H9 (cell line): ENCODE measurements at regions not wholly inside any gene's neighbourhood (a gene's known extent, or its start where the extent isn't known, plus 50 kb on each side); places are given as distances from the start of the nearest gene placed in this dataset.

Experiments
- DNase-seq: peaks from one replicate; pipeline ENCODE4 v3.0.0-alpha.2; 2017
- H2AFZ ChIP-seq: one replicate; pipeline ENCODE4 v1.6.1; 2013; ENCODE audit warnings: mild to moderate bottlenecking, low read length, control low read depth, moderate library complexity
- H2AK5ac ChIP-seq: 2 replicates; pipeline ENCODE4 v1.6.1; 2013; ENCODE audit warnings: low read length, control low read depth, mixed read lengths; ENCODE audit not compliant: insufficient read length
- H2BK120ac ChIP-seq: one replicate; pipeline ENCODE4 v1.6.1; 2013; ENCODE audit warnings: low read depth, mild to moderate bottlenecking, low read length, control low read depth, inconsistent platforms; ENCODE audit not compliant: poor library complexity, severe bottlenecking
- H2BK12ac ChIP-seq: 2 replicates; pipeline ENCODE4 v1.6.1; 2013; ENCODE audit warnings: low read length, control low read depth, mixed read lengths, low read depth; ENCODE audit not compliant: insufficient read length
- H2BK15ac ChIP-seq: 2 replicates; pipeline ENCODE4 v1.6.1; 2013; ENCODE audit warnings: low read depth, low read length, control low read depth
- H2BK20ac ChIP-seq: one replicate; pipeline ENCODE4 v1.6.1; 2013; ENCODE audit warnings: low read depth, mild to moderate bottlenecking, low read length, control low read depth, inconsistent platforms; ENCODE audit not compliant: poor library complexity, severe bottlenecking
- H2BK5ac ChIP-seq: 2 replicates; pipeline ENCODE4 v1.6.1; 2013; ENCODE audit warnings: low read length, control low read depth, mixed read lengths; ENCODE audit not compliant: insufficient read length
- H3K14ac ChIP-seq: 2 replicates; pipeline ENCODE4 v1.6.1; 2013; ENCODE audit warnings: low read length, control low read depth; ENCODE audit not compliant: insufficient read depth
- H3K18ac ChIP-seq: 2 replicates; pipeline ENCODE4 v1.6.1; 2013; ENCODE audit warnings: low read depth, mild to moderate bottlenecking, mixed read lengths, low read length, control low read depth; ENCODE audit not compliant: insufficient read length
- H3K23ac ChIP-seq: 2 replicates; pipeline ENCODE4 v1.6.1; 2013; ENCODE audit warnings: low read length, control low read depth, mixed read lengths, low read depth; ENCODE audit not compliant: insufficient read length
- H3K23me2 ChIP-seq: 2 replicates; pipeline ENCODE4 v1.6.1; 2013; ENCODE audit warnings: low read depth, mild to moderate bottlenecking, mixed read lengths, low read length, control low read depth; ENCODE audit not compliant: insufficient read length, poor library complexity, severe bottlenecking
- H3K27ac ChIP-seq: 2 replicates; pipeline ENCODE4 v1.5.1; 2013; ENCODE audit warnings: low read length, control low read depth, mixed read lengths, low read depth; ENCODE audit not compliant: insufficient read length
- H3K27me3 ChIP-seq: 2 replicates; pipeline ENCODE4 v1.6.1; 2013; ENCODE audit warnings: low read length, control low read depth, inconsistent platforms; ENCODE audit not compliant: insufficient read depth
- H3K4ac ChIP-seq: 2 replicates; pipeline ENCODE4 v1.6.1; 2013; ENCODE audit warnings: low read depth, mild to moderate bottlenecking, control low read depth, inconsistent platforms, low read length, moderate library complexity
- H3K4me1 ChIP-seq: 2 replicates; pipeline ENCODE4 v1.6.1; 2013; ENCODE audit warnings: low read length, control low read depth, inconsistent platforms; ENCODE audit not compliant: insufficient read depth
- H3K4me2 ChIP-seq: 2 replicates; pipeline ENCODE4 v1.6.1; 2013; ENCODE audit warnings: low read length, control low read depth, mixed read lengths; ENCODE audit not compliant: insufficient read length, insufficient read depth
- H3K56ac ChIP-seq: 2 replicates; pipeline ENCODE4 v1.6.1; 2013; ENCODE audit warnings: low read depth, mild to moderate bottlenecking, mixed read lengths, low read length, control low read depth; ENCODE audit not compliant: insufficient read length
- H3K79me1 ChIP-seq: 2 replicates; pipeline ENCODE4 v1.6.1; 2013; ENCODE audit warnings: low read depth, mild to moderate bottlenecking, moderate library complexity, low read length, control low read depth, inconsistent platforms; ENCODE audit not compliant: insufficient read depth, poor library complexity, severe bottlenecking
- H3K79me2 ChIP-seq: 2 replicates; pipeline ENCODE4 v1.6.1; 2013; ENCODE audit warnings: low read length, control low read depth, inconsistent platforms; ENCODE audit not compliant: insufficient read depth
- H3K9ac ChIP-seq: 2 replicates; pipeline ENCODE4 v1.6.1; 2013; ENCODE audit warnings: low read length, control low read depth, mixed read lengths; ENCODE audit not compliant: insufficient read length; ENCODE audit errors: extremely low read depth
- H3K9me3 ChIP-seq: one replicate; pipeline ENCODE4 v1.6.1; 2013; ENCODE audit warnings: low read depth, low read length, inconsistent platforms; ENCODE audit not compliant: control insufficient read depth
- H3T11ph ChIP-seq: one replicate; pipeline ENCODE4 v1.6.1; 2013; ENCODE audit warnings: mild to moderate bottlenecking, low read length, control low read depth, inconsistent platforms
- H4K20me1 ChIP-seq: one replicate; pipeline ENCODE4 v1.6.1; 2013; ENCODE audit not compliant: control insufficient read depth, insufficient read length, insufficient read depth
- H4K5ac ChIP-seq: 2 replicates; pipeline ENCODE4 v1.6.1; 2013; ENCODE audit warnings: low read depth, mild to moderate bottlenecking, mixed read lengths, low read length, control low read depth; ENCODE audit not compliant: insufficient read length
- H4K8ac ChIP-seq: replicated peaks from 2 replicates; pipeline ENCODE4 v1.6.1; 2013; ENCODE audit warnings: low read length, control low read depth, mixed read lengths, low read depth; ENCODE audit not compliant: insufficient read length
- H4K91ac ChIP-seq: 2 replicates; pipeline ENCODE4 v1.6.1; 2013; ENCODE audit warnings: low read depth, mild to moderate bottlenecking, moderate library complexity, mixed read lengths, low read length, control low read depth; ENCODE audit not compliant: insufficient read length
- H3K27ac Mint-ChIP-seq, 3 experiments: 2 replicates in 2 of 3; 3 replicates in 1 of 3; pipeline ENCODE4 v1.8.0; 2020 to 2021; ENCODE audit warnings: mixed read lengths in 3 of 3, mild to moderate bottlenecking in 1 of 3, moderate library complexity in 1 of 3
- H3K27me3 Mint-ChIP-seq: 2 replicates; pipeline ENCODE4 v1.8.0; 2021; ENCODE audit warnings: low read depth, mild to moderate bottlenecking, moderate library complexity, mixed read lengths
- H3K36me3 Mint-ChIP-seq, 3 experiments: 2 replicates in 2 of 3; 3 replicates in 1 of 3; pipeline ENCODE4 v1.8.0; 2020 to 2021; ENCODE audit warnings: low read depth in 3 of 3, mixed read lengths in 3 of 3; ENCODE audit not compliant: insufficient read depth in 1 of 3
- H3K4me1 Mint-ChIP-seq, 2 experiments: 2 replicates each; pipeline ENCODE4 v1.8.0; 2020; ENCODE audit warnings: mixed read lengths in 2 of 2
- H3K4me3 Mint-ChIP-seq, 2 experiments: 2 replicates in 1 of 2; 3 replicates in 1 of 2; pipeline ENCODE4 v1.8.0; 2020 to 2021; ENCODE audit warnings: mild to moderate bottlenecking in 2 of 2, mixed read lengths in 2 of 2, moderate library complexity in 1 of 2
- H3K9me3 Mint-ChIP-seq, 2 experiments: 2 replicates in 1 of 2; 3 replicates in 1 of 2; pipeline ENCODE4 v1.8.0; 2020; ENCODE audit warnings: mild to moderate bottlenecking in 2 of 2, mixed read lengths in 2 of 2, moderate library complexity in 1 of 2
- WGBS: extraction: QIAGEN DNeasy Blood & Tissue Kit; methylation state at CpG from one replicate; pipeline ENCODE4 v1.1.7; 2013; ENCODE audit warnings: missing lambda C conversion rate, low lambda C conversion rate, mixed read lengths; ENCODE audit not compliant: insufficient read length; ENCODE audit errors: extremely low coverage; 5-methylcytosine and 5-hydroxymethylcytosine counted together
- TF ChIP-seq, protein P1 (sequence below): fragments of 200-600 bp; sonication (generic); conservative IDR thresholded peaks from 3 replicates; pipeline ENCODE4 v1.8.0; 2021; ENCODE audit warnings: antibody characterized with exemption, mild to moderate bottlenecking

DNA sequence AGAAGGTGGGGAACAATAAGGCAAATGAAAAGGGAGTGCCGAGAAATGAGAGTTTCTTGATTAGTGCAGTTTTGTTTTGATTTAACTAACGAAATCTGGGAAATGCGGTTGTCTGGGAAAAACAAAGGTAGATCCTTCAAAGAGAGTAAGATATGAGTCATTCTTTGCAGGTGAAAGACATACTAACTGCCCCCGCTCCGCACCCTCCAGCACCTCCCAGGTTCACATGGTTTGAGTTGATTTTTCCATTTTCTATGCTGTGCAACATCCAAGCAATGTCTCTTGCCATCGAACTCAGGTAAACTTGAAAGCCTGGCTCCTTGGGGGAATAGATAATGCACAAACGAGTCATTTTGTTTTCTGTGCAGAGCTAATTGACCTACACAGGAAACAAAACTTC lies 84.1 kb upstream of the KLF12 start:
- WGBS: no CpG with 5 or more reads among the region's 7 CpGs
- no peak overlapping the region for H2BK12ac ChIP-seq
- no peak overlapping the region for H3K27ac ChIP-seq
- no peak overlapping the region for H3K56ac ChIP-seq
- H3K9ac ChIP-seq: no peak overlapping the region
- H2BK120ac ChIP-seq: no peak overlapping the region
- no peaks in the 10 kb centered on the region for H4K20me1 ChIP-seq
- TF ChIP-seq, protein P1, sequence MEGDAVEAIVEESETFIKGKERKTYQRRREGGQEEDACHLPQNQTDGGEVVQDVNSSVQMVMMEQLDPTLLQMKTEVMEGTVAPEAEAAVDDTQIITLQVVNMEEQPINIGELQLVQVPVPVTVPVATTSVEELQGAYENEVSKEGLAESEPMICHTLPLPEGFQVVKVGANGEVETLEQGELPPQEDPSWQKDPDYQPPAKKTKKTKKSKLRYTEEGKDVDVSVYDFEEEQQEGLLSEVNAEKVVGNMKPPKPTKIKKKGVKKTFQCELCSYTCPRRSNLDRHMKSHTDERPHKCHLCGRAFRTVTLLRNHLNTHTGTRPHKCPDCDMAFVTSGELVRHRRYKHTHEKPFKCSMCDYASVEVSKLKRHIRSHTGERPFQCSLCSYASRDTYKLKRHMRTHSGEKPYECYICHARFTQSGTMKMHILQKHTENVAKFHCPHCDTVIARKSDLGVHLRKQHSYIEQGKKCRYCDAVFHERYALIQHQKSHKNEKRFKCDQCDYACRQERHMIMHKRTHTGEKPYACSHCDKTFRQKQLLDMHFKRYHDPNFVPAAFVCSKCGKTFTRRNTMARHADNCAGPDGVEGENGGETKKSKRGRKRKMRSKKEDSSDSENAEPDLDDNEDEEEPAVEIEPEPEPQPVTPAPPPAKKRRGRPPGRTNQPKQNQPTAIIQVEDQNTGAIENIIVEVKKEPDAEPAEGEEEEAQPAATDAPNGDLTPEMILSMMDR: no peak
- Mint-ChIP-seq H3K27ac (peak overlapping the region in 1 of 3 experiments; percentile 23; a peak in 1 of 7 replicates), H3K9me3 (no peaks in the 10 kb centered on the region), H3K27me3 (no peaks in the 10 kb centered on the region), H3K36me3 (no peaks in the 10 kb centered on the region), H3K4me3 (no peak overlapping the region), H3K4me1 (no peaks in the 10 kb centered on the region)
- no peak overlapping the region for H4K91ac ChIP-seq
- no peaks in the 10 kb centered on the region for H3K4me1 ChIP-seq
- no peak overlapping the region for H2BK5ac ChIP-seq
- H3K23me2 ChIP-seq: no peaks in the 10 kb centered on the region
- H3T11ph ChIP-seq: no peak overlapping the region
- no peak overlapping the region for H3K18ac ChIP-seq
- no peak overlapping the region for H2AK5ac ChIP-seq
- no peaks in the 10 kb centered on the region for H3K79me2 ChIP-seq
- H3K4me2 ChIP-seq: no peak overlapping the region
- no peak overlapping the region for H3K23ac ChIP-seq
- no peak overlapping the region for H4K8ac ChIP-seq
- no peak overlapping the region for H2BK15ac ChIP-seq
- H3K9me3 ChIP-seq: no peaks in the 10 kb centered on the region
- no peak overlapping the region for H3K14ac ChIP-seq
- DNase-seq: no peak
- no peaks in the 10 kb centered on the region for H3K27me3 ChIP-seq
- no peaks in the 10 kb centered on the region for H3K79me1 ChIP-seq
- no peak overlapping the region for H2AFZ ChIP-seq
- H4K5ac ChIP-seq: no peak overlapping the region
- H3K4ac ChIP-seq: no peak overlapping the region
- no peak overlapping the region for H2BK20ac ChIP-seq
